OCI-LY1 (cell line): ENCODE measurements at regions not wholly inside any gene's neighbourhood (a gene's known extent, or its start where the extent isn't known, plus 50 kb on each side); places are given as distances from the start of the nearest gene placed in this dataset.

Source experiments
- H2AFZ ChIP-seq: fragments of 200-600 bp; sonication (generic), shearing (Covaris generic); 2 replicates; pipeline ENCODE4 v1.6.0; 2014; ENCODE audit warnings: antibody characterized with exemption, mild to moderate bottlenecking, low read length
- H3F3A ChIP-seq: fragments of 200-600 bp; sonication (generic), shearing (Covaris generic); 2 replicates; pipeline ENCODE4 v1.6.0; 2014; ENCODE audit warnings: mild to moderate bottlenecking, antibody characterized with exemption, low read length, moderate library complexity; ENCODE audit not compliant: insufficient read depth
- H3K27ac ChIP-seq: fragments of 200-600 bp; sonication (generic); 2 replicates; pipeline ENCODE4 v1.5.1; 2014; ENCODE audit warnings: low read length, mixed run types, mild to moderate bottlenecking, low read depth; ENCODE audit not compliant: poor library complexity, severe bottlenecking
- H3K27me3 ChIP-seq: fragments of 200-600 bp; sonication (generic); 2 replicates; pipeline ENCODE4 v1.6.0; 2014; ENCODE audit warnings: antibody characterized with exemption, mild to moderate bottlenecking, low read length, moderate library complexity; ENCODE audit not compliant: insufficient read depth
- H3K36me3 ChIP-seq: fragments of 200-600 bp; sonication (generic); 2 replicates; pipeline ENCODE4 v1.6.1; 2014; ENCODE audit warnings: mild to moderate bottlenecking, antibody characterized with exemption, low read length, moderate library complexity, mixed read lengths; ENCODE audit not compliant: insufficient read depth
- H3K4me1 ChIP-seq: fragments of 200-600 bp; sonication (generic); 2 replicates; pipeline ENCODE4 v1.5.1; 2014; ENCODE audit warnings: mild to moderate bottlenecking, low read length, moderate library complexity; ENCODE audit not compliant: insufficient read depth, severe bottlenecking
- H3K4me2 ChIP-seq: fragments of 200-600 bp; sonication (generic), shearing (Covaris generic); 2 replicates; pipeline ENCODE4 v1.6.1; 2014; ENCODE audit warnings: low read length
- H3K4me3 ChIP-seq: fragments of 200-600 bp; sonication (generic); 2 replicates; pipeline ENCODE4 v1.5.1; 2014; ENCODE audit warnings: low read length, low read depth, mild to moderate bottlenecking, mixed read lengths; ENCODE audit not compliant: poor library complexity, severe bottlenecking
- H3K79me2 ChIP-seq: fragments of 200-600 bp; shearing (Covaris generic); 2 replicates; pipeline ENCODE4 v1.6.1; 2016; ENCODE audit warnings: mixed run types, low read length, mixed read lengths; ENCODE audit not compliant: insufficient read depth
- H3K9ac ChIP-seq: fragments of 200-600 bp; sonication (generic), shearing (Covaris generic); 2 replicates; pipeline ENCODE4 v1.6.1; 2014; ENCODE audit warnings: mild to moderate bottlenecking, low read length, mixed read lengths
- H3K9me2 ChIP-seq: fragments of 200-600 bp; sonication (generic), shearing (Covaris generic); 2 replicates; pipeline ENCODE4 v1.6.1; 2014; ENCODE audit warnings: low read depth, mild to moderate bottlenecking, low read length, mixed read lengths
- H3K9me3 ChIP-seq: fragments of 200-600 bp; shearing (Covaris generic); 2 replicates; pipeline ENCODE4 v1.6.1; 2014; ENCODE audit warnings: low read length, mixed read lengths
- H4K20me1 ChIP-seq: fragments of 200-600 bp; sonication (generic), shearing (Covaris generic); 2 replicates; pipeline ENCODE4 v1.6.0; 2016; ENCODE audit warnings: mild to moderate bottlenecking, low read length; ENCODE audit not compliant: insufficient read depth
- EZH2 ChIP-seq: fragments of 200-600 bp; sonication (generic), shearing (Covaris generic); IDR thresholded peaks from 2 replicates; pipeline ENCODE4 v1.8.0; 2017; ENCODE audit warnings: borderline replicate concordance, mixed run types, mild to moderate bottlenecking, antibody characterized with exemption, low read length, moderate library complexity, mixed read lengths
- TF ChIP-seq, protein P1 (sequence below): fragments of 200-600 bp; sonication (generic), shearing (Covaris generic); IDR thresholded peaks from 2 replicates; pipeline ENCODE4 v1.5.1; 2017; ENCODE audit warnings: mild to moderate bottlenecking, antibody characterized with exemption, low read length, moderate library complexity, mixed read lengths

DNA sequence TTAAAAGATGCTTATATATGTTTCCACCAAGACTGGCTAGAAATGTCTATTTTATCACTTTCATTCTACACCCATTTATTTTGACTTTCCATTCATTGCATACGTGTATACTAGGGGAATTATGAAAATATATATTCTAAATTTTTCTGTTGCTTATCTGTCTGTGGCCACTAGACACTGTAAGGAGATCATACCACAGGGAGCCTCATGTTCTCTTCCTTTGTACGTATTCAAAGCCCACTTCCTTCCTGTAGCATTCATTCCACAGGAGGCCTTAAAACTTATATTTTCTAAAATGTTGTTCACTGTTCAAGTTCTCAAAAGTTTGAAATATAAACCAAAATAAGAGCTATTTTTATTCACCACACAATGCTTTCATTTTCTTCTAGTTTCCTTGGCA is 1848.9 kb upstream of the TENM3 start:
- H2AFZ ChIP-seq = no peak overlapping the region
- H3K27ac ChIP-seq = no peak overlapping the region
- H3K27me3 ChIP-seq = no peaks in the 10 kb centered on the region
- H3K9me3 ChIP-seq = no peaks in the 10 kb centered on the region
- no peak overlapping the region for H3K9ac ChIP-seq
- no peaks in the 10 kb centered on the region for H3K4me1 ChIP-seq
- H3F3A ChIP-seq = no peaks in the 10 kb centered on the region
- no peak overlapping the region for H3K4me3 ChIP-seq
- no peak overlapping the region for H3K4me2 ChIP-seq
- H3K79me2 ChIP-seq = no peaks in the 10 kb centered on the region
- H3K36me3 ChIP-seq = no peaks in the 10 kb centered on the region
- TF ChIP-seq, protein P1, sequence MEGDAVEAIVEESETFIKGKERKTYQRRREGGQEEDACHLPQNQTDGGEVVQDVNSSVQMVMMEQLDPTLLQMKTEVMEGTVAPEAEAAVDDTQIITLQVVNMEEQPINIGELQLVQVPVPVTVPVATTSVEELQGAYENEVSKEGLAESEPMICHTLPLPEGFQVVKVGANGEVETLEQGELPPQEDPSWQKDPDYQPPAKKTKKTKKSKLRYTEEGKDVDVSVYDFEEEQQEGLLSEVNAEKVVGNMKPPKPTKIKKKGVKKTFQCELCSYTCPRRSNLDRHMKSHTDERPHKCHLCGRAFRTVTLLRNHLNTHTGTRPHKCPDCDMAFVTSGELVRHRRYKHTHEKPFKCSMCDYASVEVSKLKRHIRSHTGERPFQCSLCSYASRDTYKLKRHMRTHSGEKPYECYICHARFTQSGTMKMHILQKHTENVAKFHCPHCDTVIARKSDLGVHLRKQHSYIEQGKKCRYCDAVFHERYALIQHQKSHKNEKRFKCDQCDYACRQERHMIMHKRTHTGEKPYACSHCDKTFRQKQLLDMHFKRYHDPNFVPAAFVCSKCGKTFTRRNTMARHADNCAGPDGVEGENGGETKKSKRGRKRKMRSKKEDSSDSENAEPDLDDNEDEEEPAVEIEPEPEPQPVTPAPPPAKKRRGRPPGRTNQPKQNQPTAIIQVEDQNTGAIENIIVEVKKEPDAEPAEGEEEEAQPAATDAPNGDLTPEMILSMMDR = no peak
- TF ChIP-seq EZH2 = no peak
- no peaks in the 10 kb centered on the region for H4K20me1 ChIP-seq
- no peaks in the 10 kb centered on the region for H3K9me2 ChIP-seq

DNA sequence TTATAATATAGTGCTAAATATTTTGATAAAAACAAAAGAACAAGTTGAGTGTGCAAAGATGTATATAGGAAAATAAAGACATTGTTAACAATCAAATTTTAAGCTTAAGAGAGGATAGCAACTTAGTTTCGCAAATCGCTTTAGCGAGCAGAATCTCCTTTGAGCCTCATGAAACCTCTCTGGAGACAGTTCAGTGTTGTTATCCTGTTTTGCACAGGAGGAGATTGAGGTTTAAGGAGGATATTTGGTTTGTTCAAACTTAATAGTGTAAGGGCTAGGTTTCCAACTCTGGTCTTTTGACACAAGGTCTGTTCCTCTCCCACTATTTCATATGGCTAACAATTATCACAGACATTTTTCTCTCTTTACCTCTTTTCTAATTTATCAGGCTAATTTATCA is 1848.5 kb upstream of the TENM3 start:
- Histone ChIP-seq H3K27me3 (no peaks in the 10 kb centered on the region), H3K4me1 (no peaks in the 10 kb centered on the region), H3K79me2 (no peaks in the 10 kb centered on the region), H2AFZ (no peak overlapping the region), H3K27ac (no peak overlapping the region), H3K36me3 (no peaks in the 10 kb centered on the region), H3F3A (no peaks in the 10 kb centered on the region), H3K4me3 (no peak overlapping the region), H3K9me2 (no peaks in the 10 kb centered on the region), H3K9ac (no peak overlapping the region), H3K4me2 (no peak overlapping the region), H4K20me1 (no peaks in the 10 kb centered on the region), H3K9me3 (no peaks in the 10 kb centered on the region)
- TF ChIP-seq EZH2 = no peak
- TF ChIP-seq, protein P1 = no peak

DNA sequence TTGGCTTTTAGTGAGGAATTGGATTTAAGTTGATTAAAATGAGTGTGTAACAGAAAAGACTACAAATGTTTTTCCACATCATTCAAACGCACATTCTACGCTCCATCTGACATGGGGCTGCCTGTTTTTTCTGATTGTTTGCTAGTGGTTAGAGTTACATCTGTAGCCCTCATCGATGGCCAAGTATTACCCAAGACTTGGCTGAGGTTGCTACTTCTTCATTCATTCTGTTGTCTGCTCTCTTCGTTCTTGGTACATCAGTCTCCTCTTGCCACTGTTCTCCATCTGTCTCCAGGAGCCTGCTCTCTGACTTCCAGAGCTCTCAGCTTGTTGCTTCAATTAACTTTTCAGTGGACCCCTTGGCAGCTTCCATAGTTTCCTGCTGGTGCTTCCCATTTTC is 1844.6 kb upstream of the TENM3 start:
- H3K27ac ChIP-seq = no peak overlapping the region
- H3K27me3 ChIP-seq = no peaks in the 10 kb centered on the region
- no peak overlapping the region for H2AFZ ChIP-seq
- TF ChIP-seq, protein P1 = no peak
- no peak for TF ChIP-seq EZH2
- no peaks in the 10 kb centered on the region for H3K79me2 ChIP-seq
- no peaks in the 10 kb centered on the region for H3K9me2 ChIP-seq
- no peaks in the 10 kb centered on the region for H4K20me1 ChIP-seq
- H3K36me3 ChIP-seq = no peaks in the 10 kb centered on the region
- H3K9me3 ChIP-seq = no peaks in the 10 kb centered on the region
- H3F3A ChIP-seq = no peaks in the 10 kb centered on the region
- no peak overlapping the region for H3K4me3 ChIP-seq
- no peak overlapping the region for H3K9ac ChIP-seq
- H3K4me1 ChIP-seq = no peaks in the 10 kb centered on the region
- H3K4me2 ChIP-seq = no peak overlapping the region
